ENCODE measurements at regions not wholly inside any gene's neighbourhood (a gene's known extent, or its start where the extent isn't known, plus 50 kb on each side); places are given as distances from the start of the nearest gene placed in this dataset.

GRCh38 chr12:103050273-103050672 lies 92.8 kb downstream of the ASCL1 start:
- TF ChIP-seq, protein P1, sequence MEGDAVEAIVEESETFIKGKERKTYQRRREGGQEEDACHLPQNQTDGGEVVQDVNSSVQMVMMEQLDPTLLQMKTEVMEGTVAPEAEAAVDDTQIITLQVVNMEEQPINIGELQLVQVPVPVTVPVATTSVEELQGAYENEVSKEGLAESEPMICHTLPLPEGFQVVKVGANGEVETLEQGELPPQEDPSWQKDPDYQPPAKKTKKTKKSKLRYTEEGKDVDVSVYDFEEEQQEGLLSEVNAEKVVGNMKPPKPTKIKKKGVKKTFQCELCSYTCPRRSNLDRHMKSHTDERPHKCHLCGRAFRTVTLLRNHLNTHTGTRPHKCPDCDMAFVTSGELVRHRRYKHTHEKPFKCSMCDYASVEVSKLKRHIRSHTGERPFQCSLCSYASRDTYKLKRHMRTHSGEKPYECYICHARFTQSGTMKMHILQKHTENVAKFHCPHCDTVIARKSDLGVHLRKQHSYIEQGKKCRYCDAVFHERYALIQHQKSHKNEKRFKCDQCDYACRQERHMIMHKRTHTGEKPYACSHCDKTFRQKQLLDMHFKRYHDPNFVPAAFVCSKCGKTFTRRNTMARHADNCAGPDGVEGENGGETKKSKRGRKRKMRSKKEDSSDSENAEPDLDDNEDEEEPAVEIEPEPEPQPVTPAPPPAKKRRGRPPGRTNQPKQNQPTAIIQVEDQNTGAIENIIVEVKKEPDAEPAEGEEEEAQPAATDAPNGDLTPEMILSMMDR (IDR thresholded peaks at IDR 0.05 in 2 of 3, conservative IDR thresholded peaks at IDR 0.05 in 1 of 3; ENCODE audit: borderline replicate concordance in 1 of 3, insufficient read depth in 1 of 3, low read depth in 2 of 3, low read length in 2 of 3): no peak
- TF ChIP-seq TCF7L2 (IDR thresholded peaks at IDR 0.05; ENCODE audit: borderline replicate concordance, extremely low read depth, insufficient read depth, insufficient read length) (no peak), POLR2A (IDR thresholded peaks at IDR 0.05; ENCODE audit: borderline replicate concordance, extremely low read depth, insufficient read depth, insufficient read length) (no peak), POLR2AphosphoS5 (IDR thresholded peaks at IDR 0.05; ENCODE audit: low read depth, low read length) (no peak), REST (IDR thresholded peaks at IDR 0.05; ENCODE audit: low read depth) (no peak), ATF3 (IDR thresholded peaks at IDR 0.05) (no peak), RAD21 (IDR thresholded peaks at IDR 0.05; ENCODE audit: low read depth) (no peak), ZNF274 (IDR thresholded peaks at IDR 0.05; ENCODE audit: low read depth, low read length) (no peak), EZH2phosphoT487 (IDR thresholded peaks at IDR 0.05; ENCODE audit: borderline replicate concordance) (no peak), JUND (IDR thresholded peaks at IDR 0.05) (no peak), MAX (IDR thresholded peaks at IDR 0.05) (no peak), ZBTB33 (IDR thresholded peaks at IDR 0.05; ENCODE audit: extremely low read depth, insufficient replicate concordance, low read length) (no peak)

Measured in HCT116 (cell line).